SHP77 treated with DMSO at 0.1 percent for 48 hours (cell line): ENCODE measurements at regions not wholly inside any gene's neighbourhood (a gene's known extent, or its start where the extent isn't known, plus 50 kb on each side); places are given as distances from the start of the nearest gene placed in this dataset.

ENCODE experiments used
- DNase-seq: peaks from one replicate; lab custom pipeline; 2025; lab: John Stamatoyannopoulos, UW

GRCh38 chr12:104858611-104859543 lies 99.2 kb downstream of the SLC41A2 start:
- DNase-seq: no peak

- no peak for DNase-seq
Observed at GRCh38 chr12:104856531-104856930, 101.6 kb downstream of the SLC41A2 start.

GRCh38 chr12:104855599-104855998 lies 102.5 kb downstream of the SLC41A2 start:
- no peak for DNase-seq

GRCh38 chr12:104852896-104853295 lies 105.2 kb downstream of the SLC41A2 start:
- DNase-seq: no peak

GRCh38 chr12:104852102-104852501 lies 106.0 kb downstream of the SLC41A2 start:
- no peak for DNase-seq

GRCh38 chr12:104850781-104851180 lies 107.3 kb downstream of the SLC41A2 start:
- no peak for DNase-seq

GRCh38 chr12:104846056-104846767 lies 111.9 kb downstream of the SLC41A2 start:
- no peak for DNase-seq

GRCh38 chr12:104844123-104844522 lies 114.0 kb downstream of the SLC41A2 start:
- DNase-seq: no peak

- no peak for DNase-seq
Observed at GRCh38 chr12:104840262-104840661, 117.8 kb downstream of the SLC41A2 start.

GRCh38 chr12:104835317-104835716 lies 122.8 kb downstream of the SLC41A2 start:
- no peak for DNase-seq

- no peak for DNase-seq
Observed at GRCh38 chr12:104834607-104835006, 123.5 kb downstream of the SLC41A2 start.

- no peak for DNase-seq
Observed at GRCh38 chr12:104833756-104834155, 124.3 kb downstream of the SLC41A2 start.

GRCh38 chr12:104828015-104828414 lies 130.1 kb downstream of the SLC41A2 start:
- no peak for DNase-seq

- no peak for DNase-seq
Observed at GRCh38 chr12:104827587-104827986, 130.5 kb downstream of the SLC41A2 start.

GRCh38 chr12:104825408-104825807 lies 132.7 kb downstream of the SLC41A2 start:
- DNase-seq: no peak

- DNase-seq: peak; percentile 8
Observed at GRCh38 chr12:104823985-104824461, 134.1 kb downstream of the SLC41A2 start.

- no peak for DNase-seq
Observed at GRCh38 chr12:104822941-104823340, 135.1 kb downstream of the SLC41A2 start.

GRCh38 chr12:104816845-104817503 lies 141.1 kb downstream of the SLC41A2 start:
- no peak for DNase-seq

GRCh38 chr12:104815935-104816334 lies 142.2 kb downstream of the SLC41A2 start:
- DNase-seq: no peak

- DNase-seq: no peak
Observed at GRCh38 chr12:104814944-104815343, 143.1 kb downstream of the SLC41A2 start.
